ENCODE measurements at regions not wholly inside any gene's neighbourhood (a gene's known extent, or its start where the extent isn't known, plus 50 kb on each side); places are given as distances from the start of the nearest gene placed in this dataset.

- no peak for DNase-seq (ENCODE audit: low read depth in 2 of 2)
These were observed 93.2 kb upstream of the NKX1-1 start for GRCh38 chr4:1499465-1499864.

GRCh38 chr4:1497189-1497801, 91.1 kb upstream of the NKX1-1 start:
- no peak for DNase-seq (ENCODE audit: low read depth in 2 of 2)

GRCh38 chr4:1496116-1496642, 89.9 kb upstream of the NKX1-1 start:
- DNase-seq (ENCODE audit: low read depth in 2 of 2): no peak

- DNase-seq (ENCODE audit: low read depth in 2 of 2): no peak
These were observed 89.3 kb upstream of the NKX1-1 start for GRCh38 chr4:1495416-1496115.

GRCh38 chr4:1494416-1495315, 88.4 kb upstream of the NKX1-1 start:
- DNase-seq (ENCODE audit: low read depth in 2 of 2): no peak

GRCh38 chr4:1493540-1494287, 87.5 kb upstream of the NKX1-1 start:
- DNase-seq (ENCODE audit: low read depth in 2 of 2): no peak

GRCh38 chr4:1492651-1493539, 86.7 kb upstream of the NKX1-1 start:
- no peak for DNase-seq (ENCODE audit: low read depth in 2 of 2)

GRCh38 chr4:1492142-1492457, 85.9 kb upstream of the NKX1-1 start:
- no peak for DNase-seq (ENCODE audit: low read depth in 2 of 2)

- DNase-seq (ENCODE audit: low read depth in 2 of 2): no peak
These were observed 85.3 kb upstream of the NKX1-1 start for GRCh38 chr4:1491328-1492141.

GRCh38 chr4:1490654-1491327, 84.5 kb upstream of the NKX1-1 start:
- no peak for DNase-seq (ENCODE audit: low read depth in 2 of 2)

- DNase-seq (ENCODE audit: low read depth in 2 of 2): no peak
These were observed 83.9 kb upstream of the NKX1-1 start for GRCh38 chr4:1490011-1490653.

- no peak for DNase-seq (ENCODE audit: low read depth in 2 of 2)
These were observed 83.4 kb upstream of the NKX1-1 start for GRCh38 chr4:1489639-1489995.

GRCh38 chr4:1488831-1489638, 82.8 kb upstream of the NKX1-1 start:
- DNase-seq (ENCODE audit: low read depth in 2 of 2): no peak

GRCh38 chr4:1488357-1488756, 82.1 kb upstream of the NKX1-1 start:
- no peak for DNase-seq (ENCODE audit: low read depth in 2 of 2)

GRCh38 chr4:1487761-1488160, 81.5 kb upstream of the NKX1-1 start:
- DNase-seq (ENCODE audit: low read depth in 2 of 2): no peak

- no peak for DNase-seq (ENCODE audit: low read depth in 2 of 2)
These were observed 80.9 kb upstream of the NKX1-1 start for GRCh38 chr4:1487106-1487505.

- DNase-seq (ENCODE audit: low read depth in 2 of 2): no peak
These were observed 79.0 kb upstream of the NKX1-1 start for GRCh38 chr4:1485280-1485679.

- no peak for DNase-seq (ENCODE audit: low read depth in 2 of 2)
These were observed 74.5 kb upstream of the NKX1-1 start for GRCh38 chr4:1480720-1481119.

Measured in dermis microvascular lymphatic vessel endothelial cell (primary cell).